SK-N-SH treated with all-trans-retinoic acid at 6 μM for 48 hours (cell line): ENCODE measurements at regions not wholly inside any gene's neighbourhood (a gene's known extent, or its start where the extent isn't known, plus 50 kb on each side); places are given as distances from the start of the nearest gene placed in this dataset.

Experiments
- ATAC-seq: fragments of 200-7000 bp; cut with Tn5 transposase; 3 replicates; pipeline ENCODE4 v1.9.1; 2020; ENCODE audit warnings: mild to moderate bottlenecking, moderate library complexity
- ARNTL ChIP-seq: fragments of 450-650 bp; formaldehyde crosslinking; IDR thresholded peaks from 2 replicates; pipeline ENCODE4 v1.5.0; 2020; ENCODE audit warnings: low read depth, mild to moderate bottlenecking, moderate library complexity, borderline replicate concordance
- BACH2 ChIP-seq: fragments of 250-450 bp; sonication (Bioruptor Pico); IDR thresholded peaks from 2 replicates; pipeline ENCODE4 v1.9.0; 2021; ENCODE audit warnings: mild to moderate bottlenecking, borderline replicate concordance
- CSDC2 ChIP-seq: fragments of 250-450 bp; sonication (Bioruptor Pico); IDR thresholded peaks from 2 replicates; pipeline ENCODE4 v1.5.0; 2020; ENCODE audit warnings: mild to moderate bottlenecking, moderate library complexity
- ESRRG ChIP-seq: fragments of 250-450 bp; sonication (Bioruptor Pico); IDR thresholded peaks from 2 replicates; pipeline ENCODE4 v1.6.1; 2021; ENCODE audit warnings: mild to moderate bottlenecking
- GLIS3 ChIP-seq: fragments of 250-450 bp; sonication (Bioruptor Pico); IDR thresholded peaks from 2 replicates; pipeline ENCODE4 v1.5.0; 2020; ENCODE audit warnings: mild to moderate bottlenecking, moderate library complexity
- ISL1 ChIP-seq: fragments of 250-450 bp; sonication (Bioruptor Pico); IDR thresholded peaks from 2 replicates; pipeline ENCODE4 v2.1.2; 2022; ENCODE audit warnings: mild to moderate bottlenecking, moderate library complexity
- OSR1 ChIP-seq: fragments of 250-450 bp; sonication (Bioruptor Pico); IDR thresholded peaks from 2 replicates; pipeline ENCODE4 v1.8.0; 2022; ENCODE audit warnings: moderate library complexity, mild to moderate bottlenecking, inconsistent platforms
- PPARA ChIP-seq: fragments of 250-450 bp; sonication (Bioruptor Pico); IDR thresholded peaks from 2 replicates; pipeline ENCODE4 v1.5.0; 2020; ENCODE audit warnings: mild to moderate bottlenecking, borderline replicate concordance
- RARB ChIP-seq: fragments of 250-450 bp; sonication (Bioruptor Pico); IDR thresholded peaks from 2 replicates; pipeline ENCODE4 v1.8.0; 2021; ENCODE audit warnings: mild to moderate bottlenecking, moderate library complexity
- SNAI2 ChIP-seq: fragments of 250-450 bp; sonication (Bioruptor Pico); IDR thresholded peaks from 2 replicates; pipeline ENCODE4 v1.5.0; 2020; ENCODE audit warnings: mild to moderate bottlenecking, moderate library complexity
- TCF4 ChIP-seq: fragments of 250-450 bp; sonication (Bioruptor Pico); IDR thresholded peaks from 2 replicates; pipeline ENCODE4 v1.8.0; 2021; ENCODE audit warnings: mild to moderate bottlenecking, moderate library complexity, borderline replicate concordance
- TOX ChIP-seq: fragments of 250-450 bp; sonication (Bioruptor Pico); IDR thresholded peaks from 2 replicates; pipeline ENCODE4 v1.8.0; 2021; ENCODE audit warnings: mild to moderate bottlenecking, moderate library complexity, borderline replicate concordance
- ZC3H10 ChIP-seq: fragments of 250-450 bp; sonication (Bioruptor Pico); IDR thresholded peaks from 2 replicates; pipeline ENCODE4 v1.5.1; 2021; ENCODE audit warnings: mild to moderate bottlenecking, moderate library complexity
- ZFP3 ChIP-seq: fragments of 250-450 bp; sonication (Bioruptor Pico); IDR thresholded peaks from 2 replicates; pipeline ENCODE4 v1.5.0; 2020; ENCODE audit warnings: mild to moderate bottlenecking, moderate library complexity
- ZFP30 ChIP-seq: fragments of 450-650 bp; formaldehyde crosslinking; IDR thresholded peaks from 2 replicates; pipeline ENCODE4 v1.5.0; 2022; ENCODE audit warnings: mild to moderate bottlenecking, moderate library complexity
- ZNF565 ChIP-seq: fragments of 450-650 bp; formaldehyde crosslinking; conservative IDR thresholded peaks from 2 replicates; pipeline ENCODE4 v1.5.0; 2020; ENCODE audit warnings: low read depth, mild to moderate bottlenecking, moderate library complexity
- ZNF70 ChIP-seq: fragments of 450-650 bp; formaldehyde crosslinking; IDR thresholded peaks from 2 replicates; pipeline ENCODE4 v1.5.0; 2020; ENCODE audit warnings: mild to moderate bottlenecking, moderate library complexity
- ZNF8 ChIP-seq: fragments of 450-650 bp; formaldehyde crosslinking; IDR thresholded peaks from 2 replicates; pipeline ENCODE4 v1.5.0; 2020; ENCODE audit warnings: mild to moderate bottlenecking, moderate library complexity
- TF ChIP-seq, protein P1 (sequence below): fragments of 250-450 bp; sonication (Bioruptor Pico); IDR thresholded peaks from 2 replicates; pipeline ENCODE4 v1.8.0; 2021; ENCODE audit warnings: low read depth, mild to moderate bottlenecking, moderate library complexity, borderline replicate concordance
- TF ChIP-seq, protein P2 (sequence below): fragments of 250-450 bp; sonication (Bioruptor Pico); IDR thresholded peaks from 2 replicates; pipeline ENCODE4 v1.8.0; 2020; ENCODE audit warnings: mild to moderate bottlenecking, moderate library complexity, borderline replicate concordance
- TF ChIP-seq, protein P3 (sequence below): fragments of 250-450 bp; sonication (Bioruptor Pico); IDR thresholded peaks from 2 replicates; pipeline ENCODE4 v1.5.1; 2020; ENCODE audit warnings: low read depth, mild to moderate bottlenecking, moderate library complexity
- TF ChIP-seq, protein P4 (sequence below): fragments of 250-450 bp; sonication (Bioruptor Pico); IDR thresholded peaks from 2 replicates; pipeline ENCODE4 v1.5.0; 2020; ENCODE audit warnings: mild to moderate bottlenecking, moderate library complexity

DNA sequence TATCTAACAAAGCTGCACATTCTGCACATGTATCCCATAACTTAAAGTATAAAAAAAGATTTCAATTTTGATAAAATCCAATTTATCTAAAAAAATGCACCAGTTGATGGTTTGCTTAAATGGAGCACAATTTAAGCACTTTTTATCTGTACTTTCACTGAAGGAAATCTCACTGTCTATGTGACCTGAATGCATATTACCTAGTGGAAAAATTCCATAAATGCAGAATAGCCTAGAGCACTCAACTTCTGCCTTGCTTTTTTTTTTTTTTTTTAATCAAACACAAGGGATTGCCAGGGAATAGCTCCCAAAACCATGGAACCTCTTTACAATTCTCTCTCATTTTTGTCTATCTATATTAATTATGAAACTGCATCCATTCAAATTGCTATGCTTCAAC is 80.4 kb downstream of the RFPL4B start:
- TF ChIP-seq GLIS3 (CRISPR knock-in tag): no peak
- no peak for TF ChIP-seq ISL1
- TF ChIP-seq ESRRG (CRISPR knock-in tag): no peak
- no peak for TF ChIP-seq BACH2 (CRISPR knock-in tag)
- no peak for TF ChIP-seq SNAI2 (CRISPR knock-in tag)
- no peak for TF ChIP-seq OSR1 (CRISPR knock-in tag)
- TF ChIP-seq, all 23 proteins: peak for 0
- no peak for ATAC-seq

DNA sequence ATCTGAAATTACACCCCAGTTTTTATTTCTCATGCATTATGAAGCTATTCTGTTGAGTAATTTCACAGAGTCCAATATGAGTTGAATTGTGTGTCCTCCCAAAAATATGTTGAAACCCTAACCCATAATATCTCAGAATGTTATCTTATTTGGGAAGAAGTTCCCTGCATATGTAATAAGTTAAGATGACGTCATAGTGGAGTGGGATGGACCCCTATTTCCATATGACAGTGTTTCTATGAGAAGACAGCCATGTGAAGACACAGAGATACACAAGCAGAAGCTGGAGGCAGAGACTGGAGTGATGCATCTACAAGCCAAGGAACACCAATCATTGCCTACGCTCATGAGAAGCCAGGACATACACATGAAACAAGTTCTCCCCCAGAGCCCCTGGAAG is 81.3 kb downstream of the RFPL4B start:
- no peak for TF ChIP-seq ZNF70
- TF ChIP-seq, protein P1, sequence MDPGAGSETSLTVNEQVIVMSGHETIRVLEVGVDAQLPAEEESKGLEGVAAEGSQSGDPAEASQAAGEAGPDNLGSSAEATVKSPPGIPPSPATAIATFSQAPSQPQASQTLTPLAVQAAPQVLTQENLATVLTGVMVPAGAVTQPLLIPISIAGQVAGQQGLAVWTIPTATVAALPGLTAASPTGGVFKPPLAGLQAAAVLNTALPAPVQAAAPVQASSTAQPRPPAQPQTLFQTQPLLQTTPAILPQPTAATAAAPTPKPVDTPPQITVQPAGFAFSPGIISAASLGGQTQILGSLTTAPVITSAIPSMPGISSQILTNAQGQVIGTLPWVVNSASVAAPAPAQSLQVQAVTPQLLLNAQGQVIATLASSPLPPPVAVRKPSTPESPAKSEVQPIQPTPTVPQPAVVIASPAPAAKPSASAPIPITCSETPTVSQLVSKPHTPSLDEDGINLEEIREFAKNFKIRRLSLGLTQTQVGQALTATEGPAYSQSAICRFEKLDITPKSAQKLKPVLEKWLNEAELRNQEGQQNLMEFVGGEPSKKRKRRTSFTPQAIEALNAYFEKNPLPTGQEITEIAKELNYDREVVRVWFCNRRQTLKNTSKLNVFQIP (CRISPR knock-in tag): no peak
- no peak for TF ChIP-seq ARNTL
- TF ChIP-seq, protein P2, sequence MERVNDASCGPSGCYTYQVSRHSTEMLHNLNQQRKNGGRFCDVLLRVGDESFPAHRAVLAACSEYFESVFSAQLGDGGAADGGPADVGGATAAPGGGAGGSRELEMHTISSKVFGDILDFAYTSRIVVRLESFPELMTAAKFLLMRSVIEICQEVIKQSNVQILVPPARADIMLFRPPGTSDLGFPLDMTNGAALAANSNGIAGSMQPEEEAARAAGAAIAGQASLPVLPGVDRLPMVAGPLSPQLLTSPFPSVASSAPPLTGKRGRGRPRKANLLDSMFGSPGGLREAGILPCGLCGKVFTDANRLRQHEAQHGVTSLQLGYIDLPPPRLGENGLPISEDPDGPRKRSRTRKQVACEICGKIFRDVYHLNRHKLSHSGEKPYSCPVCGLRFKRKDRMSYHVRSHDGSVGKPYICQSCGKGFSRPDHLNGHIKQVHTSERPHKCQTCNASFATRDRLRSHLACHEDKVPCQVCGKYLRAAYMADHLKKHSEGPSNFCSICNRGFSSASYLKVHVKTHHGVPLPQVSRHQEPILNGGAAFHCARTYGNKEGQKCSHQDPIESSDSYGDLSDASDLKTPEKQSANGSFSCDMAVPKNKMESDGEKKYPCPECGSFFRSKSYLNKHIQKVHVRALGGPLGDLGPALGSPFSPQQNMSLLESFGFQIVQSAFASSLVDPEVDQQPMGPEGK (CRISPR knock-in tag): no peak
- TF ChIP-seq GLIS3 (CRISPR knock-in tag): no peak
- TF ChIP-seq ESRRG (CRISPR knock-in tag): no peak
- TF ChIP-seq CSDC2: no peak
- TF ChIP-seq ZC3H10 (CRISPR knock-in tag): no peak
- TF ChIP-seq, protein P3, sequence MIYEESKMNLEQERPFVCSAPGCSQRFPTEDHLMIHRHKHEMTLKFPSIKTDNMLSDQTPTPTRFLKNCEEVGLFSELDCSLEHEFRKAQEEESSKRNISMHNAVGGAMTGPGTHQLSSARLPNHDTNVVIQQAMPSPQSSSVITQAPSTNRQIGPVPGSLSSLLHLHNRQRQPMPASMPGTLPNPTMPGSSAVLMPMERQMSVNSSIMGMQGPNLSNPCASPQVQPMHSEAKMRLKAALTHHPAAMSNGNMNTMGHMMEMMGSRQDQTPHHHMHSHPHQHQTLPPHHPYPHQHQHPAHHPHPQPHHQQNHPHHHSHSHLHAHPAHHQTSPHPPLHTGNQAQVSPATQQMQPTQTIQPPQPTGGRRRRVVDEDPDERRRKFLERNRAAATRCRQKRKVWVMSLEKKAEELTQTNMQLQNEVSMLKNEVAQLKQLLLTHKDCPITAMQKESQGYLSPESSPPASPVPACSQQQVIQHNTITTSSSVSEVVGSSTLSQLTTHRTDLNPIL (CRISPR knock-in tag): no peak
- no peak for TF ChIP-seq RARB (CRISPR knock-in tag)
- no peak for TF ChIP-seq ISL1
- no peak for TF ChIP-seq ZFP3 (CRISPR knock-in tag)
- TF ChIP-seq ZFP30 (CRISPR knock-in tag): no peak
- TF ChIP-seq BACH2 (CRISPR knock-in tag): no peak
- no peak for TF ChIP-seq PPARA (CRISPR knock-in tag)
- no peak for TF ChIP-seq SNAI2 (CRISPR knock-in tag)
- no peak for TF ChIP-seq TCF4 (CRISPR knock-in tag)
- TF ChIP-seq ZNF8 (CRISPR knock-in tag): no peak
- TF ChIP-seq, protein P4, sequence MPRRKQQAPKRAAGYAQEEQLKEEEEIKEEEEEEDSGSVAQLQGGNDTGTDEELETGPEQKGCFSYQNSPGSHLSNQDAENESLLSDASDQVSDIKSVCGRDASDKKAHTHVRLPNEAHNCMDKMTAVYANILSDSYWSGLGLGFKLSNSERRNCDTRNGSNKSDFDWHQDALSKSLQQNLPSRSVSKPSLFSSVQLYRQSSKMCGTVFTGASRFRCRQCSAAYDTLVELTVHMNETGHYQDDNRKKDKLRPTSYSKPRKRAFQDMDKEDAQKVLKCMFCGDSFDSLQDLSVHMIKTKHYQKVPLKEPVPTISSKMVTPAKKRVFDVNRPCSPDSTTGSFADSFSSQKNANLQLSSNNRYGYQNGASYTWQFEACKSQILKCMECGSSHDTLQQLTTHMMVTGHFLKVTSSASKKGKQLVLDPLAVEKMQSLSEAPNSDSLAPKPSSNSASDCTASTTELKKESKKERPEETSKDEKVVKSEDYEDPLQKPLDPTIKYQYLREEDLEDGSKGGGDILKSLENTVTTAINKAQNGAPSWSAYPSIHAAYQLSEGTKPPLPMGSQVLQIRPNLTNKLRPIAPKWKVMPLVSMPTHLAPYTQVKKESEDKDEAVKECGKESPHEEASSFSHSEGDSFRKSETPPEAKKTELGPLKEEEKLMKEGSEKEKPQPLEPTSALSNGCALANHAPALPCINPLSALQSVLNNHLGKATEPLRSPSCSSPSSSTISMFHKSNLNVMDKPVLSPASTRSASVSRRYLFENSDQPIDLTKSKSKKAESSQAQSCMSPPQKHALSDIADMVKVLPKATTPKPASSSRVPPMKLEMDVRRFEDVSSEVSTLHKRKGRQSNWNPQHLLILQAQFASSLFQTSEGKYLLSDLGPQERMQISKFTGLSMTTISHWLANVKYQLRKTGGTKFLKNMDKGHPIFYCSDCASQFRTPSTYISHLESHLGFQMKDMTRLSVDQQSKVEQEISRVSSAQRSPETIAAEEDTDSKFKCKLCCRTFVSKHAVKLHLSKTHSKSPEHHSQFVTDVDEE (CRISPR knock-in tag): no peak
- no peak for TF ChIP-seq TOX (CRISPR knock-in tag)
- no peak for ATAC-seq

DNA sequence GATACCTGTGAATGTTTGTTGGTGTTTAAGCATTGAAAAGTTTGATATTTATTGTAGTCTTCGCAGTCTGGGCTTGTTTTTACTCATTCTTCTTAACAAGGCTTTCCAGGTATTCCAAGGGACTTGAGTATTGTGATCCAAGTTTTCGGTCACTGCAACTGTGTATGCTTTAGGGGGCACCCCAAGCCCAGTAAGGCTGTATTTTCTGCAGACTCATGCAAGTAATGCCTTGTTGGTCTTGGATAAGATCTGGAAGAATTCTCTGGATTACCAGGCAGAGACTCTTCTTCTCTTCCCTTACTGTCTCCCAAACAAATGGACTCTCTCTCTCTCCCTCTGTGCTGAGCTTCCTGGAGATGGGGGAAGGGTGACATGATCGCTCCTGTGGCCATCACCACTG is 82.1 kb downstream of the RFPL4B start:
- ATAC-seq: peak; percentile 61; the same call in 2 of the 3 replicates

More for the DNA sequence above, 82.1 kb downstream of the RFPL4B start:
- TF ChIP-seq ZNF565 (CRISPR knock-in tag): no peak
- no peak for TF ChIP-seq RARB (CRISPR knock-in tag)
- TF ChIP-seq ZNF70: no peak
- TF ChIP-seq ZNF8 (CRISPR knock-in tag): no peak
- TF ChIP-seq GLIS3 (CRISPR knock-in tag): no peak
- no peak for TF ChIP-seq TOX (CRISPR knock-in tag)
- no peak for TF ChIP-seq CSDC2
- no peak for TF ChIP-seq ZC3H10 (CRISPR knock-in tag)
- TF ChIP-seq, protein P2 (CRISPR knock-in tag): no peak
- TF ChIP-seq, protein P4 (CRISPR knock-in tag): no peak
- TF ChIP-seq SNAI2 (CRISPR knock-in tag): no peak
- TF ChIP-seq, protein P1 (CRISPR knock-in tag): no peak
- TF ChIP-seq ISL1: no peak
- TF ChIP-seq ZFP3 (CRISPR knock-in tag): no peak
